RWPE2 (cell line): ENCODE measurements at regions not wholly inside any gene's neighbourhood (a gene's known extent, or its start where the extent isn't known, plus 50 kb on each side); places are given as distances from the start of the nearest gene placed in this dataset.

Experiments used
- ATAC-seq: fragments of 200-7000 bp; cut with Tn5 transposase; 3 replicates; pipeline ENCODE4 v1.9.1; 2021; ENCODE audit warnings: low read depth
- DNase-seq: peaks from one replicate; pipeline ENCODE4 v3.0.0-alpha.2; 2020; ENCODE audit warnings: low spot score
- H3K27ac ChIP-seq: fragments of 450-650 bp; 2 replicates; pipeline ENCODE4 v1.5.1; 2017; ENCODE audit warnings: mild to moderate bottlenecking; ENCODE audit not compliant: poor library complexity, severe bottlenecking
- H3K27me3 ChIP-seq: fragments of 250-450 bp; sonication (Bioruptor Pico); 2 replicates; pipeline ENCODE4 v1.5.1; 2021; ENCODE audit warnings: mild to moderate bottlenecking, moderate library complexity; ENCODE audit not compliant: insufficient read depth, poor library complexity, severe bottlenecking
- H3K36me3 ChIP-seq: fragments of 250-450 bp; sonication (Bioruptor Pico); 2 replicates; pipeline ENCODE4 v1.5.1; 2020; ENCODE audit warnings: low read depth, mild to moderate bottlenecking, moderate library complexity
- H3K4me1 ChIP-seq: fragments of 250-450 bp; sonication (Bioruptor Pico); 2 replicates; pipeline ENCODE4 v1.5.1; 2021; ENCODE audit warnings: mild to moderate bottlenecking, moderate library complexity; ENCODE audit not compliant: insufficient read depth, poor library complexity, severe bottlenecking
- H3K4me3 ChIP-seq: fragments of 250-450 bp; sonication (Bioruptor Pico); 2 replicates; pipeline ENCODE4 v1.5.1; 2021; ENCODE audit warnings: mild to moderate bottlenecking, moderate library complexity; ENCODE audit not compliant: severe bottlenecking
- H3K9me3 ChIP-seq: fragments of 250-450 bp; sonication (Bioruptor Pico); 2 replicates; pipeline ENCODE4 v1.5.1; 2021; ENCODE audit warnings: mild to moderate bottlenecking, moderate library complexity; ENCODE audit not compliant: severe bottlenecking
- TF ChIP-seq, protein P1 (sequence below): fragments of 450-650 bp; IDR thresholded peaks from one replicate; pipeline ENCODE4 v1.5.1; 2017; ENCODE audit warnings: mild to moderate bottlenecking, moderate library complexity; ENCODE audit not compliant: poor library complexity, severe bottlenecking

GRCh38 chr11:69569306-69570200 is 71.4 kb upstream of the CCND1 start:
- no peak for DNase-seq
- H3K36me3 ChIP-seq: no peaks in the 10 kb centered on the region
- H3K4me3 ChIP-seq: no peak overlapping the region
- no peaks in the 10 kb centered on the region for H3K4me1 ChIP-seq
- no peak overlapping the region for H3K27ac ChIP-seq
- H3K9me3 ChIP-seq: no peaks in the 10 kb centered on the region
- no peaks in the 10 kb centered on the region for H3K27me3 ChIP-seq
- no peak for ATAC-seq
- TF ChIP-seq, protein P1, sequence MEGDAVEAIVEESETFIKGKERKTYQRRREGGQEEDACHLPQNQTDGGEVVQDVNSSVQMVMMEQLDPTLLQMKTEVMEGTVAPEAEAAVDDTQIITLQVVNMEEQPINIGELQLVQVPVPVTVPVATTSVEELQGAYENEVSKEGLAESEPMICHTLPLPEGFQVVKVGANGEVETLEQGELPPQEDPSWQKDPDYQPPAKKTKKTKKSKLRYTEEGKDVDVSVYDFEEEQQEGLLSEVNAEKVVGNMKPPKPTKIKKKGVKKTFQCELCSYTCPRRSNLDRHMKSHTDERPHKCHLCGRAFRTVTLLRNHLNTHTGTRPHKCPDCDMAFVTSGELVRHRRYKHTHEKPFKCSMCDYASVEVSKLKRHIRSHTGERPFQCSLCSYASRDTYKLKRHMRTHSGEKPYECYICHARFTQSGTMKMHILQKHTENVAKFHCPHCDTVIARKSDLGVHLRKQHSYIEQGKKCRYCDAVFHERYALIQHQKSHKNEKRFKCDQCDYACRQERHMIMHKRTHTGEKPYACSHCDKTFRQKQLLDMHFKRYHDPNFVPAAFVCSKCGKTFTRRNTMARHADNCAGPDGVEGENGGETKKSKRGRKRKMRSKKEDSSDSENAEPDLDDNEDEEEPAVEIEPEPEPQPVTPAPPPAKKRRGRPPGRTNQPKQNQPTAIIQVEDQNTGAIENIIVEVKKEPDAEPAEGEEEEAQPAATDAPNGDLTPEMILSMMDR: no peak

GRCh38 chr11:69572233-69572860 is 68.6 kb upstream of the CCND1 start:
- no peak overlapping the region for H3K27ac ChIP-seq
- H3K4me1 ChIP-seq: no peaks in the 10 kb centered on the region
- TF ChIP-seq, protein P1: no peak
- H3K27me3 ChIP-seq: no peaks in the 10 kb centered on the region
- no peaks in the 10 kb centered on the region for H3K9me3 ChIP-seq
- ATAC-seq: no peak
- no peak for DNase-seq
- no peaks in the 10 kb centered on the region for H3K36me3 ChIP-seq
- H3K4me3 ChIP-seq: no peak overlapping the region

GRCh38 chr11:69572861-69573260 is 68.1 kb upstream of the CCND1 start:
- Histone ChIP-seq H3K4me1 (no peaks in the 10 kb centered on the region), H3K27me3 (no peaks in the 10 kb centered on the region), H3K4me3 (no peak overlapping the region), H3K36me3 (no peaks in the 10 kb centered on the region), H3K9me3 (no peaks in the 10 kb centered on the region), H3K27ac (no peak overlapping the region)
- DNase-seq: no peak
- TF ChIP-seq, protein P1: no peak
- ATAC-seq: no peak

DNA sequence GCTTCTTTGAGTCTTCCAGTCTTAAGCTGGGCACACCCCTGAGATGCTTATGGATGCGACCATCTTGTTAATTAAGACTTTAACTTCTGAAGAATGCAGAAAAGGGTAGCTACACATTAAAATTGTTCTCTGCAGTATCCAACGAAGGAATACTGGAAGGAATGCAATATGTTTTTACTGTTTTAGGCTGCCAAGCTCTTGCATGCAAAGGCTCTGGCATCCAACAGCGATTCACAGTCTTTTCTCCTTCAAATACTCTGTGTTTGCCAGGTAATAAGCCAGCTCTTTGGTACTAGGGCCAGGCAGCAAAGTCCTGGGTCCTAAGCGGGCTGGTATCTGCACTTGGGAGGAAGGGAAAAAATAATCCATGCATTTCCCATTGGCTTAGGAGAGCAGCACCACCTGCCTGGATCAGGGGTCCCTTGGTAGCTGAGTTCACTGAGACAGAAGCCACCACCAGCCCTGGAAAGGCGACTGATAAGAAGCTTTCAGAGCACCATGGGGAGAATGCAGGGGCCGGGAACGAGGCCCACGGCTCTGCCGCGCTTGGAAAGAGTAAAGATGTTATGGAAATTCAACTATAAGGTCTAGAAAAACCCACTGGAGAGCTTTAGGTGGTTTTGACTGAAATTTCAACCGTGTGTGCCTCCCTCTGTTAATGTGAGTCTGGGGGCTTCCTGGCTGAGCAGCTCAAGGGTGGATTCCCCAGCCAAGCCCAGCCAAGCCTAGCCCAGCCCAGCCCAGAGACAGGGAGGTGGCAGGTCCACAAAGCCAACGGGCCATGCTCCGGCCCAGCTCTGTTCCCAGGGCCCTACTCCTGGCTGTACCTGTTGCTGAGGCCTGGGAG is 67.0 kb upstream of the CCND1 start:
- DNase-seq: no peak
- TF ChIP-seq, protein P1: no peak
- no peaks in the 10 kb centered on the region for H3K27me3 ChIP-seq

More for the DNA sequence above, 67.0 kb upstream of the CCND1 start:
- Histone ChIP-seq H3K4me1 (no peaks in the 10 kb centered on the region), H3K27ac (no peak overlapping the region), H3K36me3 (no peaks in the 10 kb centered on the region), H3K4me3 (no peak overlapping the region), H3K9me3 (no peaks in the 10 kb centered on the region)
- ATAC-seq: no peak
